H1 (cell line): ENCODE measurements at regions not wholly inside any gene's neighbourhood (a gene's known extent, or its start where the extent isn't known, plus 50 kb on each side); places are given as distances from the start of the nearest gene placed in this dataset.

ENCODE experiments used
- CTCF ChIA-PET: fragments of 300-600 bp; sonication (Branson Sonifier 250); formaldehyde crosslinking; loops from one replicate; lab custom pipeline; 2021; ENCODE audit not compliant: partially characterized antibody; lab: Charles Lee
- POLR2A ChIA-PET: fragments of 300-600 bp; sonication (Branson Sonifier 250); formaldehyde crosslinking; loops from one replicate; lab custom pipeline; 2021; ENCODE audit warnings: inconsistent platforms; ENCODE audit not compliant: partially characterized antibody; lab: Charles Lee
- DNase-seq, 2 experiments: peaks; one replicate each; pipeline versions ENCODE4 v3.0.0 to v3.0.0-alpha.2; 2010 to 2022; ENCODE audit warnings: low spot score in 2 of 2, low read depth in 1 of 2, mixed read lengths in 1 of 2
- FAIRE-seq: peaks from 2 replicates; lab custom pipeline; 2011; peaks lifted over from hg19 to GRCh38; lab: Jason Lieb, UNC
- H2AFZ ChIP-seq: 2 replicates; pipeline ENCODE4 v1.8.1; 2012; ENCODE audit warnings: low read length, inconsistent platforms
- H2AK5ac ChIP-seq: 2 replicates; pipeline ENCODE4 v1.6.1; 2013; ENCODE audit warnings: low read depth, low read length
- H2BK120ac ChIP-seq: replicated peaks from 2 replicates; pipeline ENCODE3; 2013; ENCODE audit warnings: low read depth, low read length, inconsistent platforms
- H2BK12ac ChIP-seq: 2 replicates; pipeline ENCODE4 v1.6.1; 2013; ENCODE audit warnings: low read depth, low read length
- H2BK15ac ChIP-seq: 2 replicates; pipeline ENCODE4 v1.6.1; 2013; ENCODE audit warnings: low read length
- H2BK20ac ChIP-seq: 2 replicates; pipeline ENCODE4 v1.6.1; 2013; ENCODE audit warnings: low read length
- H2BK5ac ChIP-seq: 2 replicates; pipeline ENCODE4 v1.6.1; 2013; ENCODE audit warnings: low read depth, low read length
- H3K14ac ChIP-seq: 2 replicates; pipeline ENCODE4 v1.6.1; 2013; ENCODE audit warnings: inconsistent platforms; ENCODE audit not compliant: insufficient read length
- H3K18ac ChIP-seq: 2 replicates; pipeline ENCODE4 v1.6.1; 2013; ENCODE audit warnings: low read length; ENCODE audit errors: extremely low read depth
- H3K23ac ChIP-seq: 2 replicates; pipeline ENCODE4 v1.6.1; 2013; ENCODE audit warnings: inconsistent platforms; ENCODE audit not compliant: insufficient read length
- H3K23me2 ChIP-seq: 2 replicates; pipeline ENCODE4 v1.6.1; 2013; ENCODE audit warnings: low read depth, low read length
- H3K27ac ChIP-seq: 2 replicates; pipeline ENCODE4 v1.6.1; 2011; ENCODE audit warnings: low read depth, low read length, inconsistent platforms
- H3K27me3 ChIP-seq, 4 experiments: replicated peaks in 1 of 4; 1 replicate in 1 of 4; 2 replicates in 3 of 4; pipeline versions ENCODE4 v1.6.1 to v1.8.1; 2011 to 2013; ENCODE audit warnings: low read length in 3 of 4, mild to moderate bottlenecking in 3 of 4, inconsistent platforms in 2 of 4, mixed read lengths in 2 of 4, moderate library complexity in 1 of 4; ENCODE audit not compliant: control insufficient read depth in 3 of 4, insufficient read depth in 3 of 4; ENCODE audit errors: extremely low read depth in 1 of 4
- H3K36me3 ChIP-seq, 4 experiments: 2 replicates each; pipeline versions ENCODE4 v1.6.1 to v1.8.1; 2011 to 2013; ENCODE audit warnings: mild to moderate bottlenecking in 4 of 4, low read length in 3 of 4, moderate library complexity in 2 of 4, control low read depth in 1 of 4, inconsistent platforms in 1 of 4; ENCODE audit not compliant: insufficient read depth in 4 of 4, control insufficient read depth in 2 of 4
- H3K4ac ChIP-seq: replicated peaks from 2 replicates; pipeline ENCODE3; 2013; ENCODE audit warnings: low read length, low read depth, mixed read lengths, inconsistent platforms; ENCODE audit not compliant: insufficient read length
- H3K4me1 ChIP-seq, 4 experiments: replicated peaks in 1 of 4; 1 replicate in 1 of 4; 2 replicates in 3 of 4; pipeline versions ENCODE4 v1.6.1 to v1.8.1; 2011 to 2013; ENCODE audit warnings: low read length in 3 of 4, inconsistent platforms in 2 of 4, mixed read lengths in 1 of 4; ENCODE audit not compliant: insufficient read depth in 4 of 4, control insufficient read depth in 3 of 4
- H3K4me2 ChIP-seq, 2 experiments: 2 replicates each; pipeline versions ENCODE4 v1.6.1 to v1.8.1; 2011 to 2013; ENCODE audit warnings: low read depth in 2 of 2, low read length in 2 of 2, control low read depth in 1 of 2, inconsistent platforms in 1 of 2, mild to moderate bottlenecking in 1 of 2; ENCODE audit not compliant: insufficient read depth in 1 of 2
- H3K4me3 ChIP-seq, 4 experiments: fragments of 200-600, 300-600 bp in 1 of 4; sonication (generic), shearing (Covaris generic), sonication (Bioruptor Twin) in 1 of 4; 2 replicates each; pipeline versions ENCODE4 v1.5.1 to v1.8.1; 2011 to 2016; ENCODE audit warnings: low read length in 4 of 4, low read depth in 3 of 4, control low read depth in 2 of 4, inconsistent platforms in 2 of 4, mild to moderate bottlenecking in 2 of 4, mixed read lengths in 1 of 4, moderate library complexity in 1 of 4; ENCODE audit not compliant: insufficient read depth in 2 of 4; ENCODE audit errors: extremely low read depth in 1 of 4
- H3K56ac ChIP-seq: replicated peaks from 2 replicates; pipeline ENCODE3; 2013; ENCODE audit warnings: low read depth, mild to moderate bottlenecking, mixed read lengths, low read length, inconsistent platforms; ENCODE audit not compliant: insufficient read length
- H3K79me1 ChIP-seq: 2 replicates; pipeline ENCODE4 v1.6.1; 2013; ENCODE audit warnings: low read depth, low read length, control low read depth
- H3K79me2 ChIP-seq, 2 experiments: 2 replicates each; pipeline versions ENCODE4 v1.6.1 to v1.8.1; 2012 to 2013; ENCODE audit warnings: low read length in 2 of 2, mild to moderate bottlenecking in 2 of 2, inconsistent platforms in 1 of 2; ENCODE audit not compliant: insufficient read depth in 2 of 2, control insufficient read depth in 1 of 2
- H3K9ac ChIP-seq, 4 experiments: replicated peaks in 1 of 4; 1 replicate in 1 of 4; 2 replicates in 3 of 4; pipeline versions ENCODE4 v1.6.1 to v1.8.1; 2011 to 2013; ENCODE audit warnings: low read depth in 3 of 4, low read length in 3 of 4, control low read depth in 2 of 4, mild to moderate bottlenecking in 2 of 4, moderate library complexity in 2 of 4, inconsistent platforms in 1 of 4; ENCODE audit errors: extremely low read depth in 1 of 4
- H3K9me3 ChIP-seq, 2 experiments: 2 replicates each; pipeline versions ENCODE4 v1.6.1 to v1.8.1; 2012 to 2013; ENCODE audit warnings: mild to moderate bottlenecking in 2 of 2, moderate library complexity in 2 of 2, control low read depth in 1 of 2, inconsistent platforms in 1 of 2, low read depth in 1 of 2, low read length in 1 of 2, mixed read lengths in 1 of 2; ENCODE audit not compliant: insufficient read depth in 2 of 2
- H4K20me1 ChIP-seq, 2 experiments: replicated peaks in 1 of 2; 2 replicates each; pipeline versions ENCODE3 to v1.8.1; 2011 to 2013; ENCODE audit warnings: inconsistent platforms in 2 of 2, low read length in 2 of 2, mild to moderate bottlenecking in 1 of 2; ENCODE audit not compliant: insufficient read depth in 2 of 2, control insufficient read depth in 1 of 2
- H4K5ac ChIP-seq: 2 replicates; pipeline ENCODE4 v1.6.1; 2013; ENCODE audit warnings: low read length, low read depth, mixed read lengths, inconsistent platforms; ENCODE audit not compliant: insufficient read length
- H4K8ac ChIP-seq: 2 replicates; pipeline ENCODE4 v1.8.0; 2013; ENCODE audit warnings: mild to moderate bottlenecking, moderate library complexity, low read length, inconsistent platforms; ENCODE audit not compliant: insufficient read depth; ENCODE audit errors: extremely low read depth
- H4K91ac ChIP-seq: replicated peaks from 2 replicates; pipeline ENCODE3; 2013; ENCODE audit warnings: low read length, mixed read lengths, inconsistent platforms; ENCODE audit not compliant: insufficient read length
- BRCA1 ChIP-seq: IDR thresholded peaks from 2 replicates; pipeline ENCODE4 v1.6.1; 2012; ENCODE audit warnings: low read depth, low read length, improper control_type of control experiment
- CREB1 ChIP-seq: IDR thresholded peaks from 2 replicates; pipeline ENCODE4 v1.6.1; 2012; ENCODE audit warnings: inconsistent platforms
- CTBP2 ChIP-seq: IDR thresholded peaks from 2 replicates; pipeline ENCODE4 v1.7.0; 2011; ENCODE audit warnings: borderline replicate concordance, mild to moderate bottlenecking, moderate library complexity, mixed read lengths, low read length; ENCODE audit not compliant: insufficient read depth, insufficient read length
- HDAC6 ChIP-seq: IDR thresholded peaks from one replicate; pipeline ENCODE4 v1.7.1; 2012; ENCODE audit warnings: low read depth, mild to moderate bottlenecking, inconsistent platforms, low read length, moderate library complexity
- KDM4A ChIP-seq: IDR thresholded peaks from one replicate; pipeline ENCODE4 v1.7.1; 2012; ENCODE audit warnings: low read depth, mild to moderate bottlenecking, moderate library complexity, low read length, inconsistent platforms; ENCODE audit not compliant: severe bottlenecking
- KDM5A ChIP-seq: fragments of 200-600 bp; IDR thresholded peaks from 2 replicates; pipeline ENCODE4 v1.7.1; 2012; ENCODE audit warnings: mild to moderate bottlenecking, low read length, inconsistent platforms, mixed read lengths
- POLR2A ChIP-seq, 2 experiments: IDR thresholded peaks; 1 replicate in 1 of 2; 2 replicates in 1 of 2; pipeline ENCODE4 v1.6.1; 2011; ENCODE audit warnings: low read depth in 2 of 2, low read length in 2 of 2, mild to moderate bottlenecking in 2 of 2; ENCODE audit errors: control extremely low read depth in 1 of 2
- POLR2AphosphoS5 ChIP-seq: IDR thresholded peaks from 2 replicates; pipeline ENCODE4 v1.6.1; 2011; ENCODE audit warnings: low read depth, low read length
- POU5F1 ChIP-seq: IDR thresholded peaks from 2 replicates; pipeline ENCODE4 v1.6.1; 2011; ENCODE audit warnings: low read depth, mild to moderate bottlenecking, low read length, moderate library complexity
- RNF2 ChIP-seq: fragments of 200-900, 300-1000 bp; sonication (generic); IDR thresholded peaks from 2 replicates; pipeline ENCODE4 v1.7.1; 2016; ENCODE audit warnings: borderline replicate concordance, low read depth, mild to moderate bottlenecking, antibody characterized with exemption, low read length; ENCODE audit not compliant: poor library complexity, severe bottlenecking; ENCODE audit errors: missing control alignments
- SRF ChIP-seq: IDR thresholded peaks from 2 replicates; pipeline ENCODE4 v1.6.1; 2011; ENCODE audit warnings: mild to moderate bottlenecking, low read depth, low read length, moderate library complexity
- TBP ChIP-seq: IDR thresholded peaks from 2 replicates; pipeline ENCODE4 v1.6.1; 2011; ENCODE audit warnings: low read depth, low read length, improper control_type of control experiment
- TCF12 ChIP-seq: IDR thresholded peaks from 2 replicates; pipeline ENCODE4 v1.6.1; 2011; ENCODE audit warnings: low read depth, mild to moderate bottlenecking, low read length
- WGBS, 2 experiments: shearing (Covaris generic) in 1 of 2; methylation state at CpG; one replicate each; pipeline versions ENCODE4 v1.1.6 to v1.1.7; 2013 to 2015; ENCODE audit warnings: low lambda C conversion rate in 2 of 2, mixed read lengths in 2 of 2, inconsistent platforms in 1 of 2, low coverage in 1 of 2, missing lambda C conversion rate in 1 of 2; ENCODE audit not compliant: insufficient replicate concordance in 2 of 2, insufficient coverage in 1 of 2, insufficient read length in 1 of 2; ENCODE audit errors: extremely low coverage in 1 of 2, missing lambda C conversion rate in 1 of 2; 5-methylcytosine and 5-hydroxymethylcytosine counted together
- TF ChIP-seq, protein P1 (sequence below): IDR thresholded peaks from 2 replicates; pipeline ENCODE4 v1.6.1; 2011; ENCODE audit warnings: low read depth, mild to moderate bottlenecking, low read length; ENCODE audit not compliant: insufficient read depth

DNA sequence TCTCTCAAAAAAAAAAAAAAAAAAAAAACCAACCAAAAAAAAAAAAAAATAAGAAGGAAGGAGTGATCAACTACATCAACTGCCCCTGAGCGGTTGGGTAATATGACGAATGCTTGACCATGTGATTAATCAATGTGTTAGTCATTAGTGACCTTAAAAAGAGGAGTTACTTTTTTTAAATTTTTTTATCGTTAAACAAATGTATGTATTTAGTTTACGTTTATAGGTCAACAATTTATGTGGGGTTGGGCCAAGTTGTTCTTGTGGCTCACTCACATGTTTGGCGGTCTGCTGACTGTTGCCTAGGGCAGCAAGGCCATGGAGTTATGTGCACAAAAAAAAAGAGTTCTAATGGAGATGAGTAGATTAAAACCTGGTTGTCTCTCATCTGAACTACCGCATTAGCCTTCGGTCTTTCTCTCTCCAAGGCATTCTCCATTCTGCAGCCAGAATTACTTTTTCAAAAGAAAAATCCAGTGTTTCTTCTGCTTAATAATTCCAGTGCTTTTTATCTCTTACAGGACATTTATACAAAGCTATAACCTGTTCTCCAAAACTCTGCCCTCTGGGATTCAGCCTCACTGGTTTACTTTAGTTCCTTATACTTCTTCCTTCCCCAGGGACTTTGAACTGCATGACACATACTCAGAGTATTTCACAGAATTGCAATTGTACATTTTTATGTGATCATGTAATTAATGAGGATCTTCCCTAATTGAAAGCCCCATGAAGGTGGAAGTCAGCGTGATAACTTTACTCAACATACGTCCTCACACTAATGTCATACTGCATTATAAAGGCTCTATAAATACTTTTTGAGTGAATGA lies 505.5 kb downstream of the ANKRD50 start:
- Histone ChIP-seq H3K4me1 (no peaks in the 10 kb centered on the region), H3K36me3 (no peaks in the 10 kb centered on the region), H4K5ac (no peak overlapping the region), H2AK5ac (no peak overlapping the region), H3K14ac (no peak overlapping the region), H2BK5ac (no peak overlapping the region), H3K9ac (no peak overlapping the region), H2BK20ac (no peak overlapping the region), H4K91ac (no peak overlapping the region), H2BK15ac (no peak overlapping the region), H3K4ac (no peak overlapping the region), H4K8ac (no peak overlapping the region), H3K27ac (no peak overlapping the region), H3K79me1 (no peaks in the 10 kb centered on the region), H2BK120ac (no peak overlapping the region), H3K4me2 (no peak overlapping the region), H2BK12ac (no peak overlapping the region), H4K20me1 (no peaks in the 10 kb centered on the region), H3K4me3 (no peak overlapping the region), H3K79me2 (no peaks in the 10 kb centered on the region), H3K23ac (no peak overlapping the region), H3K9me3 (no peaks in the 10 kb centered on the region), H3K18ac (no peak overlapping the region), H3K56ac (no peak overlapping the region), H3K23me2 (no peaks in the 10 kb centered on the region), H2AFZ (no peak overlapping the region), H3K27me3 (no peaks in the 10 kb centered on the region)
- FAIRE-seq, result no peak
- ChIA-PET CTCF (interaction anchor here (0.6 kb wide), 1 partner anchor 376 kb away, joined by 3 read pairs; no protein-coding TSS in a partner anchor), POLR2A (no interaction called here)
- DNase-seq, result no peak
- 91 to 100% methylated on average over 2 to 9 of the region's 9 CpGs for WGBS, 2 experiments
- no peak for TF ChIP-seq TCF12
- TF ChIP-seq RNF2, result no peak
- no peak for TF ChIP-seq HDAC6
- no peak for TF ChIP-seq BRCA1
- TF ChIP-seq POLR2A (IDR thresholded peaks at IDR 0.05; ENCODE audit: control extremely low read depth in 1 of 2, low read depth in 2 of 2, low read length in 2 of 2), result no peak
- TF ChIP-seq KDM5A, result no peak
- TF ChIP-seq SRF, result no peak
- TF ChIP-seq TBP, result no peak
- TF ChIP-seq KDM4A, result no peak
- no peak for TF ChIP-seq CREB1
- TF ChIP-seq, protein P1, sequence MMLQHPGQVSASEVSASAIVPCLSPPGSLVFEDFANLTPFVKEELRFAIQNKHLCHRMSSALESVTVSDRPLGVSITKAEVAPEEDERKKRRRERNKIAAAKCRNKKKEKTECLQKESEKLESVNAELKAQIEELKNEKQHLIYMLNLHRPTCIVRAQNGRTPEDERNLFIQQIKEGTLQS, result no peak
- no peak for TF ChIP-seq POU5F1
- no peak for TF ChIP-seq POLR2AphosphoS5
- no peak for TF ChIP-seq CTBP2
